ENCODE measurements at regions not wholly inside any gene's neighbourhood (a gene's known extent, or its start where the extent isn't known, plus 50 kb on each side); places are given as distances from the start of the nearest gene placed in this dataset.
"Not testable (repeated sequence)": the region's sequence is repeated elsewhere in the genome, so short reads cannot be mapped to it uniquely, and the experiment has no call there.

DNA sequence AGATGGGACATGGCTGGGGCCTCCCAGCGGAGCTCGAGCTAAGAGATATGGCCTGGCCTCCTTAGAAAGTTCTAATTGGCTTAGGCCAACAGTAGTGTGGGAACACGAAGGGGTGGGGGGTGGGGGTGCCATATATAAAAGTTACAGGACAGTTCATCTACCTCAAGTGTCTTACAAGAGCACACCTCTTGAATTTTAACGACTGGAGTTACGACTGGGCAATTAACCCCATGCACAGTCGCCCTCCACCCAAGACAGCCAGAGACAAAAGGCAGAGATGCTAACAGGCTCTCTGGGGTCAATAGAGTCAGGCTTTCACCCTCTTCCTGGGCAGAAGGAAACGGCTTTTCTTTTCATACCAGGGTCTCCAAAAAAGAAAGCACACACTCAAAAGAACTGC is 302.2 kb downstream of the BCOR start:
- DNase-seq (ENCODE audit: low read depth, low spot score) = no peak
- H3K4me3 ChIP-seq (ENCODE audit: low read depth, low read length) = no peak overlapping the region
- TF ChIP-seq CTCF (IDR thresholded peaks at IDR 0.05; ENCODE audit: low read depth, low read length) = no peak
- in situ Hi-C loops (cut with HindIII; ENCODE audit: low sequenced_read_pairs) = no loop called here

GRCh38 chrX:39796856-39797255 is 300.9 kb downstream of the BCOR start:
- no peak overlapping the region for H3K4me3 ChIP-seq (ENCODE audit: low read depth, low read length)
- TF ChIP-seq CTCF (IDR thresholded peaks at IDR 0.05; ENCODE audit: low read depth, low read length) = no peak
- in situ Hi-C loops (cut with HindIII; ENCODE audit: low sequenced_read_pairs) = no loop called here
- no peak for DNase-seq (ENCODE audit: low read depth, low spot score)

DNA sequence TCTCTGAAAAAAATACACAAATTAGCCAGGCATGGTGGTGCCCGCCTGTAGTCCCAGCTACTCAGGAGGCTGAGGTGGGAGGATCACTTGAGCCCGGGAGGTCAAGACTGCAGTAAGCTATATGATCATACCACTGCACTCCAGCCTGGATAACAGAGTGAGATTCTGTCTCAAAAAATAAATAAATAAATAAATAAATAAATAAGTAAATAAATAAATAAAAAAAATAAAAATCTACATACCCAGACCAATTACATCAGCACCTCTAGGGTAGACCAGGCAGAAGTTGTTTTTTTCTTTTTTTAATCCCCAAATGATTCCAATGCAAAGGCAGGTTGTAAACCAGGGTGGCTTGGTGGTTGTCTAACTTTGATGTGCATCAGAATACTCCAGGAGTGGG is 299.3 kb downstream of the BCOR start:
- DNase-seq (ENCODE audit: low read depth, low spot score); in situ Hi-C loops (cut with HindIII; ENCODE audit: low sequenced_read_pairs); H3K4me3 ChIP-seq (ENCODE audit: low read depth, low read length): not testable (repeated sequence)

DNA sequence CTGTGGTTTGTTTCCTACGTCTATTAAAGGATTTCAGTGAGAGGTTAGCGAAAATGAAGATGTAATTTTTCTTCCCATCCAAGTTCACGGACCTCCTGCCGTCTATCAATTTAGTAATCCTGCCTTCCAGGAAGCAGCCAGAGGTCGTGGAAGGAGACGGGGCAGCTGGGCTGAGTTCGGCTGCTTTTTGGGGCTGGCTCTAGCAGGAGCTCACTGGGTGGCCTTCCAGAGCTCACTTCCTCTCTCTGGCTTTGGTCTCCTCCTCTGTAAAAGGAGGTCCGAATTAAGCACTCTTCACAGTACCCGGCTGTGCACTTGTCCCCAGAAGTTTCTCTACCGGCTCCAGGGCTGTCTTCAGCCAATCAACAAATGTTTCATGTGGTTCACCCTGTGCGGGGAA is 295.4 kb downstream of the BCOR start:
- no peak overlapping the region for H3K4me3 ChIP-seq (ENCODE audit: low read depth, low read length)
- in situ Hi-C loops (cut with HindIII; ENCODE audit: low sequenced_read_pairs) = no loop called here
- TF ChIP-seq CTCF (IDR thresholded peaks at IDR 0.05; ENCODE audit: low read depth, low read length) = no peak
- no peak for DNase-seq (ENCODE audit: low read depth, low spot score)

DNA sequence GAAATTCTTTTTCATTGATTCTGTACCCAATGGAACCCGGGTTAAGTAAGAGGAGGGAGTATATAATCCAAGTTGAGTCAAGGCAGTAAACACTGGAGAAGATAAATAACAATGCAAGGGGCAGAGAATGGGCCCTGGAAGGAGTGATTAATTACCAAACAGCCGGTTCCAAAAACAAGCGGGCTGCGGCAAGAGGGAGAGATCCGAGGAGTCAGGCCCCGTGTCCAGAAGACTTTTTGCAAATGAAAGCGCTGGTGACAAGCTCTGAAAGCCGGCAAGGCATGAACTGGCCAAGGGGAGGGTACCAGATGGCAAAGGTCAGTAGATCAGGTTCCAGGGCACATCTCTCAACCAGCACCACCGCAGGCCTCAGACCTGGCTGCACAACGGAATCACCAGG is 294.9 kb downstream of the BCOR start:
- DNase-seq (ENCODE audit: low read depth, low spot score) = no peak
- in situ Hi-C loops (cut with HindIII; ENCODE audit: low sequenced_read_pairs) = no loop called here
- H3K4me3 ChIP-seq (ENCODE audit: low read depth, low read length) = no peak overlapping the region
- TF ChIP-seq CTCF (IDR thresholded peaks at IDR 0.05; ENCODE audit: low read depth, low read length) = no peak

DNA sequence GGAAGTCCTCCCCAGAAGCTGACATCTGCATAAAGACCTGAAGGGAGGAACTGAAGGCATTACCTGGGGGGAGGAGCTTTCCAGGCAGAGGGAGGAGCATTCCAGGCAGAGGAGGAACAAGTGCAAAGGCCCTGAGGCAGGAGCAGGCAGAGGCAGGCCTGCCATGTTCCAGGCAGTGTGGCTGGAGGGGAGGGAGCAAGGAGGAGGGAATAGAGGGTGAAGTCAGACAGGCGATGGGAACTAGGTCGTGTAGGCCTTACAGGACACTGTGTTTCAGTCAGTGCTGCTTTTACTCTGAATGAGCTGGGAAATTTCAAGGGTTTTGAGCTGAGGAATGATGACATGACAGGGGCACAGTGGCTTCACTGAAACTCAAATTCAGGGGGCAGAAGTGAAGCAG is 292.7 kb downstream of the BCOR start:
- no peak for TF ChIP-seq CTCF (IDR thresholded peaks at IDR 0.05; ENCODE audit: low read depth, low read length)
- no peak for DNase-seq (ENCODE audit: low read depth, low spot score)
- H3K4me3 ChIP-seq (ENCODE audit: low read depth, low read length) = no peak overlapping the region
- in situ Hi-C loops (cut with HindIII; ENCODE audit: low sequenced_read_pairs) = no loop called here

GRCh38 chrX:39805825-39806224 is 291.9 kb downstream of the BCOR start:
- in situ Hi-C loops (cut with HindIII; ENCODE audit: low sequenced_read_pairs) = no loop called here
- no peak for TF ChIP-seq CTCF (IDR thresholded peaks at IDR 0.05; ENCODE audit: low read depth, low read length)

More at GRCh38 chrX:39805825-39806224, 291.9 kb downstream of the BCOR start:
- no peak for DNase-seq (ENCODE audit: low read depth, low spot score)
- no peak overlapping the region for H3K4me3 ChIP-seq (ENCODE audit: low read depth, low read length)
